RWPE2 (cell line): ENCODE measurements at regions not wholly inside any gene's neighbourhood (a gene's known extent, or its start where the extent isn't known, plus 50 kb on each side); places are given as distances from the start of the nearest gene placed in this dataset.

ENCODE experiments used
- ATAC-seq: fragments of 200-7000 bp; cut with Tn5 transposase; 3 replicates; pipeline ENCODE4 v1.9.1; 2021; ENCODE audit warnings: low read depth
- DNase-seq: peaks from one replicate; pipeline ENCODE4 v3.0.0-alpha.2; 2020; ENCODE audit warnings: low spot score
- H3K27ac ChIP-seq: fragments of 450-650 bp; 2 replicates; pipeline ENCODE4 v1.5.1; 2017; ENCODE audit warnings: mild to moderate bottlenecking; ENCODE audit not compliant: poor library complexity, severe bottlenecking
- H3K27me3 ChIP-seq: fragments of 250-450 bp; sonication (Bioruptor Pico); 2 replicates; pipeline ENCODE4 v1.5.1; 2021; ENCODE audit warnings: mild to moderate bottlenecking, moderate library complexity; ENCODE audit not compliant: insufficient read depth, poor library complexity, severe bottlenecking
- H3K36me3 ChIP-seq: fragments of 250-450 bp; sonication (Bioruptor Pico); 2 replicates; pipeline ENCODE4 v1.5.1; 2020; ENCODE audit warnings: low read depth, mild to moderate bottlenecking, moderate library complexity
- H3K4me1 ChIP-seq: fragments of 250-450 bp; sonication (Bioruptor Pico); 2 replicates; pipeline ENCODE4 v1.5.1; 2021; ENCODE audit warnings: mild to moderate bottlenecking, moderate library complexity; ENCODE audit not compliant: insufficient read depth, poor library complexity, severe bottlenecking
- H3K4me3 ChIP-seq: fragments of 250-450 bp; sonication (Bioruptor Pico); 2 replicates; pipeline ENCODE4 v1.5.1; 2021; ENCODE audit warnings: mild to moderate bottlenecking, moderate library complexity; ENCODE audit not compliant: severe bottlenecking
- H3K9me3 ChIP-seq: fragments of 250-450 bp; sonication (Bioruptor Pico); 2 replicates; pipeline ENCODE4 v1.5.1; 2021; ENCODE audit warnings: mild to moderate bottlenecking, moderate library complexity; ENCODE audit not compliant: severe bottlenecking
- CTCF ChIP-seq: fragments of 450-650 bp; IDR thresholded peaks from one replicate; pipeline ENCODE4 v1.5.1; 2017; ENCODE audit warnings: mild to moderate bottlenecking, moderate library complexity; ENCODE audit not compliant: poor library complexity, severe bottlenecking

GRCh38 chr5:54608423-54609085 is 91.0 kb downstream of the SNX18 start:
- H3K9me3 ChIP-seq, result no peaks in the 10 kb centered on the region
- no peak overlapping the region for H3K4me3 ChIP-seq
- no peaks in the 10 kb centered on the region for H3K36me3 ChIP-seq
- no peaks in the 10 kb centered on the region for H3K27me3 ChIP-seq
- no peaks in the 10 kb centered on the region for H3K4me1 ChIP-seq
- no peak overlapping the region for H3K27ac ChIP-seq
- no peak for TF ChIP-seq CTCF
- ATAC-seq (no peak), DNase-seq (no peak)

- H3K27ac ChIP-seq, result no peak overlapping the region
- TF ChIP-seq CTCF, result no peak
- DNase-seq (no peak), ATAC-seq (no peak)
- H3K27me3 ChIP-seq, result no peaks in the 10 kb centered on the region
- H3K36me3 ChIP-seq, result no peaks in the 10 kb centered on the region
- no peak overlapping the region for H3K4me3 ChIP-seq
- no peaks in the 10 kb centered on the region for H3K4me1 ChIP-seq
- no peaks in the 10 kb centered on the region for H3K9me3 ChIP-seq
These were observed 89.4 kb downstream of the SNX18 start for GRCh38 chr5:54607006-54607405.

GRCh38 chr5:54603372-54603771 is 85.8 kb downstream of the SNX18 start:
- no peaks in the 10 kb centered on the region for H3K9me3 ChIP-seq
- ATAC-seq, result no peak
- no peaks in the 10 kb centered on the region for H3K4me1 ChIP-seq
- no peak for DNase-seq
- H3K4me3 ChIP-seq, result no peak overlapping the region
- no peaks in the 10 kb centered on the region for H3K27me3 ChIP-seq
- no peak for TF ChIP-seq CTCF
- no peaks in the 10 kb centered on the region for H3K36me3 ChIP-seq
- H3K27ac ChIP-seq, result no peak overlapping the region

GRCh38 chr5:54602475-54602874 is 84.9 kb downstream of the SNX18 start:
- no peaks in the 10 kb centered on the region for H3K9me3 ChIP-seq
- H3K4me1 ChIP-seq, result no peaks in the 10 kb centered on the region
- H3K4me3 ChIP-seq, result no peak overlapping the region
- no peak for DNase-seq
- no peaks in the 10 kb centered on the region for H3K36me3 ChIP-seq
- TF ChIP-seq CTCF, result no peak
- no peak for ATAC-seq
- no peak overlapping the region for H3K27ac ChIP-seq
- H3K27me3 ChIP-seq, result no peaks in the 10 kb centered on the region

GRCh38 chr5:54601411-54602230 is 84.1 kb downstream of the SNX18 start:
- Histone ChIP-seq H3K4me1 (no peaks in the 10 kb centered on the region), H3K9me3 (no peaks in the 10 kb centered on the region), H3K36me3 (no peaks in the 10 kb centered on the region), H3K27ac (no peak overlapping the region), H3K4me3 (no peak overlapping the region), H3K27me3 (no peaks in the 10 kb centered on the region)
- no peak for ATAC-seq
- TF ChIP-seq CTCF, result no peak
- DNase-seq, result no peak
